ENCODE measurements at regions not wholly inside any gene's neighbourhood (a gene's known extent, or its start where the extent isn't known, plus 50 kb on each side); places are given as distances from the start of the nearest gene placed in this dataset.

DNA sequence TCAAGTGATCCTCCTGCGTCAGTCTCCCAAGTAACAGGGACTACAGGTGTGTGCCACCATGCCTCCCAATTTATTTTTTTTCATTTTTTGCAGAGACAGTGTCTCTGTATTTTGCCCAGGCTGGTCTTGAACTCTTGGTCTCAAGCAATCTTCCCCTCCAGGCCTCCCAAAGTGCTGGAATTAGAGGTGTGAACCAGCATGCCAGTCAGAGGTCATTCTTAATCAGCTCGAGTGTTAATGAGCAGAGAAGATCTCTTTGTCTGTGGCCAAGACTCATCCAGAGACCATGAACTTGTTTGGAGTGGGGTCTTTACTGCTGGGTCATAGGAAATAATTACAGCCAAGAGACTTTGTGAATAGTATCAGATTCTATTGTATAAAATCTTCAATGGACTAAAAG, 99.2 kb upstream of the AP1S2 start:
- no peaks in the 10 kb centered on the region; the same call in 1 of the 2 replicates for H3K4me1 ChIP-seq (ENCODE audit: control insufficient read depth, insufficient read depth, low read length)
- POLR2A ChIA-PET (ENCODE audit: unreplicated experiment), result no interaction called here

More for the DNA sequence above, 99.2 kb upstream of the AP1S2 start:
- in situ Hi-C loops (cut with MboI; ENCODE audit: low sequenced_read_pairs) (no loop called here), intact Hi-C loops (cut with micrococcal nuclease) (no loop called here), dilution Hi-C loops (cut with HindIII; ENCODE audit: low sequenced_read_pairs, unreplicated experiment) (no loop called here)
- H3K4me2 ChIP-seq (ENCODE audit: low read depth, low read length), result no peak overlapping the region
- no peaks in the 10 kb centered on the region for H4K20me1 ChIP-seq (ENCODE audit: insufficient read depth, low read length)
- H3K56ac ChIP-seq (ENCODE audit: extremely low read depth, insufficient read depth, low read length), result no peak overlapping the region; the same call in 1 of the 2 replicates
- no peak overlapping the region for H4K8ac ChIP-seq (ENCODE audit: low read depth in 2 of 2, low read length in 2 of 2)
- H3K4me3 ChIP-seq (ENCODE audit: insufficient read depth, low read depth, low read length), result no peak overlapping the region
- H3K9me3 ChIP-seq (ENCODE audit: control insufficient read depth, insufficient read depth, low read length), result no peaks in the 10 kb centered on the region
- H2BK5ac ChIP-seq (ENCODE audit: low read depth, low read length, poor library complexity, severe bottlenecking), result no peak overlapping the region
- H2BK15ac ChIP-seq (ENCODE audit: low read depth, low read length), result no peak overlapping the region
- H3K79me1 ChIP-seq (ENCODE audit: low read depth in 1 of 2, low read length in 2 of 2), result no peaks in the 10 kb centered on the region
- H3K27ac ChIP-seq (ENCODE audit: insufficient read depth, low read length), result no peak overlapping the region
- no peaks in the 10 kb centered on the region for H3K9me1 ChIP-seq (ENCODE audit: insufficient read depth, low read length)
- no peak overlapping the region for H2AFZ ChIP-seq (replicated peaks; ENCODE audit: low read length, poor library complexity)
- no peak overlapping the region for H2AK9ac ChIP-seq (replicated peaks; ENCODE audit: low read depth, low read length, poor library complexity)
- no peaks in the 10 kb centered on the region for H3K27me3 ChIP-seq (ENCODE audit: control insufficient read depth, insufficient read depth, low read length)
- H4K5ac ChIP-seq (ENCODE audit: low read depth, low read length), result no peak overlapping the region
- H4K91ac ChIP-seq (ENCODE audit: insufficient read depth, low read depth, low read length), result no peak overlapping the region
- H2BK20ac ChIP-seq (ENCODE audit: low read depth, low read length), result no peak overlapping the region
- no peak overlapping the region for H2AK5ac ChIP-seq (ENCODE audit: low read depth, low read length)
- DNase-seq (no peak), ATAC-seq (ENCODE audit: low read depth) (no peak)
- no peak overlapping the region for H2BK120ac ChIP-seq (ENCODE audit: low read depth, low read length)
- no peak overlapping the region for H3K14ac ChIP-seq (replicated peaks; ENCODE audit: low read depth, low read length)
- no peak for TF ChIP-seq FOS (IDR thresholded peaks at IDR 0.05; ENCODE audit: low read depth, low read length)
- no peak for TF ChIP-seq CHD1 (IDR thresholded peaks at IDR 0.05; ENCODE audit: low read depth, low read length)
- TF ChIP-seq MXI1 (IDR thresholded peaks at IDR 0.05; ENCODE audit: borderline replicate concordance, low read depth, low read length), result no peak
- no peak for TF ChIP-seq NFE2L2 (IDR thresholded peaks at IDR 0.05; ENCODE audit: low read depth, low read length)
- TF ChIP-seq BHLHE40 (IDR thresholded peaks at IDR 0.05; ENCODE audit: low read depth, low read length), result no peak
- no peak for TF ChIP-seq MAZ (IDR thresholded peaks at IDR 0.05; ENCODE audit: borderline replicate concordance, low read depth, low read length)
- no peak for TF ChIP-seq RAD21 (IDR thresholded peaks at IDR 0.05; ENCODE audit: low read length)
- TF ChIP-seq, protein P1, sequence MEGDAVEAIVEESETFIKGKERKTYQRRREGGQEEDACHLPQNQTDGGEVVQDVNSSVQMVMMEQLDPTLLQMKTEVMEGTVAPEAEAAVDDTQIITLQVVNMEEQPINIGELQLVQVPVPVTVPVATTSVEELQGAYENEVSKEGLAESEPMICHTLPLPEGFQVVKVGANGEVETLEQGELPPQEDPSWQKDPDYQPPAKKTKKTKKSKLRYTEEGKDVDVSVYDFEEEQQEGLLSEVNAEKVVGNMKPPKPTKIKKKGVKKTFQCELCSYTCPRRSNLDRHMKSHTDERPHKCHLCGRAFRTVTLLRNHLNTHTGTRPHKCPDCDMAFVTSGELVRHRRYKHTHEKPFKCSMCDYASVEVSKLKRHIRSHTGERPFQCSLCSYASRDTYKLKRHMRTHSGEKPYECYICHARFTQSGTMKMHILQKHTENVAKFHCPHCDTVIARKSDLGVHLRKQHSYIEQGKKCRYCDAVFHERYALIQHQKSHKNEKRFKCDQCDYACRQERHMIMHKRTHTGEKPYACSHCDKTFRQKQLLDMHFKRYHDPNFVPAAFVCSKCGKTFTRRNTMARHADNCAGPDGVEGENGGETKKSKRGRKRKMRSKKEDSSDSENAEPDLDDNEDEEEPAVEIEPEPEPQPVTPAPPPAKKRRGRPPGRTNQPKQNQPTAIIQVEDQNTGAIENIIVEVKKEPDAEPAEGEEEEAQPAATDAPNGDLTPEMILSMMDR (conservative IDR thresholded peaks at IDR 0.05; ENCODE audit: low read depth, low read length), result no peak
- TF ChIP-seq RCOR1 (IDR thresholded peaks at IDR 0.05; ENCODE audit: insufficient replicate concordance, low read length), result no peak
- TF ChIP-seq CEBPB (IDR thresholded peaks at IDR 0.05; ENCODE audit: low read depth, low read length), result no peak
- no peak for TF ChIP-seq MAFK (IDR thresholded peaks at IDR 0.05; ENCODE audit: low read depth, low read length)
- TF ChIP-seq RFX5 (IDR thresholded peaks at IDR 0.05; ENCODE audit: low read depth, low read length), result no peak
- TF ChIP-seq, protein P2, sequence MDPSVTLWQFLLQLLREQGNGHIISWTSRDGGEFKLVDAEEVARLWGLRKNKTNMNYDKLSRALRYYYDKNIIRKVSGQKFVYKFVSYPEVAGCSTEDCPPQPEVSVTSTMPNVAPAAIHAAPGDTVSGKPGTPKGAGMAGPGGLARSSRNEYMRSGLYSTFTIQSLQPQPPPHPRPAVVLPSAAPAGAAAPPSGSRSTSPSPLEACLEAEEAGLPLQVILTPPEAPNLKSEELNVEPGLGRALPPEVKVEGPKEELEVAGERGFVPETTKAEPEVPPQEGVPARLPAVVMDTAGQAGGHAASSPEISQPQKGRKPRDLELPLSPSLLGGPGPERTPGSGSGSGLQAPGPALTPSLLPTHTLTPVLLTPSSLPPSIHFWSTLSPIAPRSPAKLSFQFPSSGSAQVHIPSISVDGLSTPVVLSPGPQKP (IDR thresholded peaks at IDR 0.05; ENCODE audit: borderline replicate concordance, low read depth, low read length), result no peak
- TF ChIP-seq, protein P3, sequence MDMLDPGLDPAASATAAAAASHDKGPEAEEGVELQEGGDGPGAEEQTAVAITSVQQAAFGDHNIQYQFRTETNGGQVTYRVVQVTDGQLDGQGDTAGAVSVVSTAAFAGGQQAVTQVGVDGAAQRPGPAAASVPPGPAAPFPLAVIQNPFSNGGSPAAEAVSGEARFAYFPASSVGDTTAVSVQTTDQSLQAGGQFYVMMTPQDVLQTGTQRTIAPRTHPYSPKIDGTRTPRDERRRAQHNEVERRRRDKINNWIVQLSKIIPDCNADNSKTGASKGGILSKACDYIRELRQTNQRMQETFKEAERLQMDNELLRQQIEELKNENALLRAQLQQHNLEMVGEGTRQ (IDR thresholded peaks at IDR 0.05; ENCODE audit: low read depth, low read length), result no peak
- no peak for TF ChIP-seq SMC3 (IDR thresholded peaks at IDR 0.05; ENCODE audit: low read depth, low read length)
- no peak for TF ChIP-seq POLR2A (IDR thresholded peaks at IDR 0.05; ENCODE audit: low read depth, low read length)
- H3K36me3 ChIP-seq (ENCODE audit: control insufficient read depth, insufficient read depth, low read length), result no peaks in the 10 kb centered on the region
- no peak overlapping the region for H3K4ac ChIP-seq (ENCODE audit: low read depth, low read length)
- no peak overlapping the region for H3K18ac ChIP-seq (ENCODE audit: low read depth, low read length)
- WGBS, 2 experiments (ENCODE audit: extremely low coverage in 2 of 2, insufficient read length in 1 of 2), result no CpG with 5 or more reads among the region's 2 CpGs
- no peak overlapping the region for H3K23ac ChIP-seq (ENCODE audit: low read depth, low read length)
- CTCF ChIA-PET, result no interaction called here
- no TSS peak for BruUV-seq (replicated peaks)
- H3K9ac ChIP-seq (ENCODE audit: low read depth, low read length), result no peak overlapping the region
